Skeletal muscle satellite cell (primary cell): ENCODE measurements at regions not wholly inside any gene's neighbourhood (a gene's known extent, or its start where the extent isn't known, plus 50 kb on each side); places are given as distances from the start of the nearest gene placed in this dataset.

Experiments used
- H3K27me3 ChIP-seq: 2 replicates; pipeline ENCODE4 v1.7.0; 2013; ENCODE audit warnings: low read length; ENCODE audit not compliant: control insufficient read depth, insufficient read depth
- H3K36me3 ChIP-seq: 2 replicates; pipeline ENCODE4 v1.7.0; 2013; ENCODE audit warnings: mild to moderate bottlenecking, control low read depth, low read length; ENCODE audit not compliant: insufficient read depth
- H3K4me1 ChIP-seq: 2 replicates; pipeline ENCODE4 v1.7.0; 2013; ENCODE audit warnings: low read length; ENCODE audit not compliant: control insufficient read depth, insufficient read depth
- H3K4me2 ChIP-seq: 2 replicates; pipeline ENCODE4 v1.7.0; 2013; ENCODE audit warnings: mild to moderate bottlenecking, low read length
- H3K4me3 ChIP-seq: 2 replicates; pipeline ENCODE4 v1.7.0; 2013; ENCODE audit warnings: low read length
- H3K9ac ChIP-seq: 2 replicates; pipeline ENCODE4 v1.7.0; 2013; ENCODE audit warnings: mild to moderate bottlenecking, low read depth, low read length, moderate library complexity
- H3K9me3 ChIP-seq: replicated peaks from 2 replicates; pipeline ENCODE4 v1.7.0; 2013; ENCODE audit warnings: mild to moderate bottlenecking, control low read depth, low read length

DNA sequence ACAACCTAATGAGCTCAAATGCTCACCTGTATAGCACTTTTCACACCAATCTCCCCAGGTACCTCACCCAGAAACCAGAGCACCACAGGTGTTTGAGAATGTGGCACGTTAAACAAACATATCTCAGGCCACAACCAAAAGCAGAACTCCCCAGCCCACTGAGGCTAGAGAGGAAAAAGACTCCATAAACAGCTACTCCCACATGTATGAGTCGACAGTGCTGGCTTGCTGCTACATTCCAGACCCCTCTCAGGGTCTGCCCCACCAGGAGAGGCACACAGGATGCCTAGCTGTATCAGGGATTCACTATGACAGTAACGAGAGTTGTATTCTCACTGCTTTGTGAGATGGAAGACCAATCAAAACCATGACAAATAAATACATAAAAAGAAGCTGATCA lies 242.6 kb upstream of the ARID1B start:
- H3K4me1 ChIP-seq = no peaks in the 10 kb centered on the region
- H3K4me3 ChIP-seq = no peak overlapping the region
- H3K9me3 ChIP-seq = no peaks in the 10 kb centered on the region
- H3K4me2 ChIP-seq = no peak overlapping the region
- H3K9ac ChIP-seq = no peak overlapping the region
- no peaks in the 10 kb centered on the region for H3K36me3 ChIP-seq
- no peaks in the 10 kb centered on the region for H3K27me3 ChIP-seq

DNA sequence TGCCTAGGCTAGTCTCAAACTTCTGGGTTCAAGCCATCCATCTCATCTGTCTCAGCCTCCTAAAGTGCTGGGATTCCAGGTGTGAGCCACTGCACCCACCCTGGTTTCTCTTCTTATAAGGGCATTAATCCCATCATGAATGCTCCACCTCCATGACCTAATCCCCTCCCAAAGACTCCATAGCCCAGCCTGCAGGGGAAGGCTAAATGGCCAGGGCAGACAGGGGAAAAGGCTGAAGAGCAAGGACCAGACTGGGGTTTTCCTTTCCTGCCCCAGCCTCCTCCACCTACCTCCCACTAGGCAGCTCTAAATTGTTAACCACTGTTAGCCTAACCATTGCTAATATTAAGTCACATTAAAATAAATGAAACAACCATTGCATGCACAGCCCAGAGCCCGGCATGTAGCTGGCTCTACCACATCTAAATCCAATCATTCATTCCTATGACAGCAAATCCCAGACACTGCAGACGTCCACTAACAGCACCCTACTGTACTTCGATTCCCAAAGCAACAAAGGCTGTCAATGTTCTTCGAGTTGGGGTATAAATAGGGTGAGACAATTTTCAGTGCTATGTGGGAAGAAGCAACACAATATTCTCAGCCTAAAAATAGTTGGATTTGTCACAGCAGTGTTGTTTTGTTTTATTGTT lies 243.2 kb upstream of the ARID1B start:
- H3K27me3 ChIP-seq = no peaks in the 10 kb centered on the region
- H3K9me3 ChIP-seq = no peaks in the 10 kb centered on the region
- no peak overlapping the region for H3K9ac ChIP-seq
- no peak overlapping the region for H3K4me2 ChIP-seq
- H3K4me1 ChIP-seq = no peaks in the 10 kb centered on the region
- no peak overlapping the region for H3K4me3 ChIP-seq
- no peaks in the 10 kb centered on the region for H3K36me3 ChIP-seq

DNA sequence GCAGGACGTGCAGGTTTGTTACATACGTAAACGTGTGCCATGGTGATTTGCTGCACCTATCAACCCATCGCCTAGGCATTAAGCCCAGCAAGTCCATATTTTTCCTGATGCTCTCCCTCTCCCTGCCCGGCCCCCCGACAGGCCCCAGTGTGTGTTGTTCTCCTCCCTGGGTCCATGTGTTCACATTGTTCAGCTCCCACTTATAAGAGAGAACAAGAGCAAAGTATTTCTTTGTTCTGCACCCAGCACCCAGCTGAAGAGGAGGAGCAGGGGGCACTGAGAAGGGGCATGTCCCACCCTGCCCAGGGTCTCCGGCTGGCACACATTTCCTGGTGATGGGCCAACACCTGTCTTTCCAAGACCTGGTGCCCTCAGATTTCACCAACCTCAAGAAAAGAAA lies 251.1 kb upstream of the ARID1B start:
- Histone ChIP-seq H3K27me3 (no peaks in the 10 kb centered on the region), H3K4me3 (no peak overlapping the region), H3K4me1 (no peaks in the 10 kb centered on the region), H3K9ac (no peak overlapping the region), H3K36me3 (no peaks in the 10 kb centered on the region), H3K4me2 (no peak overlapping the region), H3K9me3 (no peaks in the 10 kb centered on the region)

DNA sequence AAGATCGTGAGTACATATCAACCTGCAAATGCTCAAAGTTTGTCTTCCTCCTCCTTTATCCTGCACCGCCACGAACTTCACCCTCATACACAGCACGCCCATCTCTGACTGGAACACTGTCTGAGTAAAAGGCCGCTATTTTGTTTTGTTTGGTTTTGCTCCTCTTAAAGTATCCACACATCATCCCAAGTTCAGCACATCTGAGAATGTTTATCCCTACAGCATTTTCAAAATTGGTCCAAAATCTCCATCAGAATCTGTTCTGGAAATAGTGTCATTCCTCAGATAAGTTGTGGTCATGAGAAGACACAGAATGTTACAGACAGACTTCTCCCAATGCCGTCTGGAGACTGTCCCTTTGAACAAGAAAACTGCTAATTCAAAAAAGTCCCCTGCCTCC lies 251.6 kb upstream of the ARID1B start:
- Histone ChIP-seq H3K4me1 (no peaks in the 10 kb centered on the region), H3K9me3 (no peaks in the 10 kb centered on the region), H3K27me3 (no peaks in the 10 kb centered on the region), H3K4me2 (no peak overlapping the region), H3K36me3 (no peaks in the 10 kb centered on the region), H3K4me3 (no peak overlapping the region), H3K9ac (no peak overlapping the region)

DNA sequence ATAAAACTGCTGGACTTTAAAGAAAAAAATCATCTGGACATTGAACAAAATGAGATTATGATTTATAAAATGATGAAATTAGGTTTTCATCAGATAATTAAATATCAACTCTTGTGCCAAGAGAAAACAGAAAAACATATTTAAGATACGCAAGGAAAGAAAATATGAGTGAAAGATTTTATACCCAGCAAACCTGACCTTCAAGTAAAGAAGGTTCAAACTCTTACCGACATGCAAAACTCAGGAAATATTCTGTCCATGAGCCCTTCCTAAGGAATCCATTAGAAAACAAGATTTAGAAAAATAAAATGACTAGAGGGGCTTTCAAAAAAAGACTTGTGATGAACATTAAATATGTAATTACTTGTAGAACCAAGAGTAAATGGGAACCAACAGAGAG lies 257.2 kb upstream of the ARID1B start:
- no peaks in the 10 kb centered on the region for H3K36me3 ChIP-seq
- H3K4me3 ChIP-seq = no peak overlapping the region
- no peaks in the 10 kb centered on the region for H3K9me3 ChIP-seq
- H3K27me3 ChIP-seq = no peaks in the 10 kb centered on the region
- no peak overlapping the region for H3K9ac ChIP-seq
- no peaks in the 10 kb centered on the region for H3K4me1 ChIP-seq
- no peak overlapping the region for H3K4me2 ChIP-seq

DNA sequence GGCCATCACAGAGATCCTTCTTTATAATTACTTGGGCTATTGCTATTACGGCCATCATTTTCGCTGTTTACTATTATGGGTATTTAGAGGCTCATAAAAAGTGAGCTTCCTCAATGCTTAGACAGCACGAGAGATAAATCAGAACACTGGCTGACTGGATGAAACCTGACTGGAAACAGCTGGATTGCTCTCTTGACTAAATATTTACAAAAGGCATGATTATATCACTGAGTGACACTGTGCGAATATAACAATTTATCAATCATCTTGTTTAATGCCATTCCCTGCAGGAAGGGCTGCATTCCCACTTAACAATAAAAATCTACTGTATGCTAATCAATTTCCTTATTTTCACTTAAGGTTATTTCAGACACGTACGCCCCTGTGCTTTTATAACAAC lies 260.1 kb upstream of the ARID1B start:
- Histone ChIP-seq H3K36me3 (no peaks in the 10 kb centered on the region), H3K9ac (no peak overlapping the region), H3K9me3 (no peaks in the 10 kb centered on the region), H3K27me3 (no peaks in the 10 kb centered on the region), H3K4me2 (no peak overlapping the region), H3K4me1 (no peaks in the 10 kb centered on the region), H3K4me3 (no peak overlapping the region)

DNA sequence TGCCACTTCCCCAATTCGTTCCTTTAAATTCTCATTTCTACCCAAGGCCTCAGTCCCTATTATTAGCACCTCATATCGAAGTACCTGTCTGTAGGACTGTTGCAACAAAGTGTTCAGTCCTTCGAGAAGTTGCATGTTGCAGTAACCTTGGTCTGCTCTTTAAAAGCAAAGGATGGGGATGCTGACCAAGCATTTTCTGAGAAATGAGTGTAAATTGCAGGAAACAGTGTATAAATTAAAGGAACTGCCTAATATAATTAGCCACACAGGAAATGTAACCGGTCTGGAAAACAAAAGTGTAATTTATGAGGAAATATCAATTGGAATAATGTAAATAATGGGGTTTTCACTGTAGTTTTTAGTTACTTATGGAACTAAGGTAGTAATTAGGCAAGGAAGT lies 261.9 kb upstream of the ARID1B start:
- Histone ChIP-seq H3K36me3 (no peaks in the 10 kb centered on the region), H3K27me3 (no peaks in the 10 kb centered on the region), H3K4me3 (no peak overlapping the region), H3K4me1 (no peaks in the 10 kb centered on the region), H3K9me3 (no peaks in the 10 kb centered on the region), H3K9ac (no peak overlapping the region), H3K4me2 (no peak overlapping the region)

DNA sequence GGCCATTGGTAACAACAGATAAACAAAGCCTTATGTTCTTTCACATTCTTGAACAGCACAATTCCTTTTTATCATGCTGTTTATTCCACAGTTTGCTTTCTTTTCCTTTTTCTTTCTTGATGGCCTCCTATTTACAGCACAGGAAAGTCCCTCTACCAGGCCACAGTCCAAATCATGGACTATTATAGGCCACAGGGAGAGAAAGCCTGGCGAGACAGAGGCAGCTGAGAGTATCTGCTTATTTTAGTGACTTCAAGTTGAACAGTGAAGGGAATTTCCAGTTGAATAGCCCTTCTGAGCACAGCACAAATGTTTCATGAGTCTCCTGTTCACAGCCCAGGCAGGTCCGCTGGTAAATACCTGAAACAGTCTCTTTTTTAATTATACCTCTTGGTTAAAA lies 263.7 kb upstream of the ARID1B start:
- no peaks in the 10 kb centered on the region for H3K36me3 ChIP-seq
- H3K9me3 ChIP-seq = no peaks in the 10 kb centered on the region
- H3K4me1 ChIP-seq = no peaks in the 10 kb centered on the region
- no peak overlapping the region for H3K4me2 ChIP-seq
- H3K9ac ChIP-seq = no peak overlapping the region
- H3K4me3 ChIP-seq = no peak overlapping the region
- H3K27me3 ChIP-seq = no peaks in the 10 kb centered on the region

DNA sequence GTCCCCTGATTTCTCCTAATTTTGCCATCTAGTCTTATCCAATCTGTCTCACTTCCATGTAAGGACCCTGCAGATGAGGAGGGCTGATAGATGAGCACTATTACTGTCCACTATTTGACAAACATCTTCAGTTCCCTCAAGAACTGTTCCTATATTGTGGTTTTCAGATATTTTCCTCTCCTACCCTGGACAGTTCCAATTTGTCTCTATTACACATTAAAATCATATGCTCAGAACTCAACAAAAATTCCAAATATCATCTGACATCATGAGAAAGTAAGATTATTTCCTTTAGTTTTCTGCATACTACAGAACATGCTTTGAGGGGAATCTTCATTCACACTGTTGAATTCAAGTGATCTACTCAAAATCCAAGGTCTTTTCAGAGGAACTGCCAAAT lies 265.6 kb upstream of the ARID1B start:
- Histone ChIP-seq H3K4me3 (no peak overlapping the region), H3K9me3 (no peaks in the 10 kb centered on the region), H3K9ac (no peak overlapping the region), H3K27me3 (no peaks in the 10 kb centered on the region), H3K4me2 (no peak overlapping the region), H3K36me3 (no peaks in the 10 kb centered on the region), H3K4me1 (no peaks in the 10 kb centered on the region)

DNA sequence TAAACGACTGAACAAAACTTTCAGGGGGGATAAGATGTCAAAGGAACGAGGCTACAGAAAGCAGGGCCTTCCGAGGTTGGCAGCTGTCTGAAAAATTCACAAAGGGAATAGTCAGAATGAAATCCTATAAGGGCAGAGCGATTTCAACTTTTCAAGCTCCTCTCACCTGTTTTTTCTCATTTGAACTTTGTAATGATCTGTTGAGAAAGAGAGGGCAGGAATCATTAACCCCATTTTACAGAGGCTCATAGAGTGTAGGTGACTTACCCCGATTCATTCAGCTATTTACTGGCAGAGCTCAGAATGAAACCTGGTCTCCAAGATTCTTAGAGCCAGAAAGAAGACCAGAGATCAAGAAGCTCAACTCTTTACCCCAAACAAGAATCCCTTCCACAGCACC lies 266.1 kb upstream of the ARID1B start:
- no peaks in the 10 kb centered on the region for H3K36me3 ChIP-seq
- no peak overlapping the region for H3K4me3 ChIP-seq
- H3K4me1 ChIP-seq = no peaks in the 10 kb centered on the region
- no peak overlapping the region for H3K9ac ChIP-seq
- no peaks in the 10 kb centered on the region for H3K27me3 ChIP-seq
- H3K9me3 ChIP-seq = no peaks in the 10 kb centered on the region
- no peak overlapping the region for H3K4me2 ChIP-seq

DNA sequence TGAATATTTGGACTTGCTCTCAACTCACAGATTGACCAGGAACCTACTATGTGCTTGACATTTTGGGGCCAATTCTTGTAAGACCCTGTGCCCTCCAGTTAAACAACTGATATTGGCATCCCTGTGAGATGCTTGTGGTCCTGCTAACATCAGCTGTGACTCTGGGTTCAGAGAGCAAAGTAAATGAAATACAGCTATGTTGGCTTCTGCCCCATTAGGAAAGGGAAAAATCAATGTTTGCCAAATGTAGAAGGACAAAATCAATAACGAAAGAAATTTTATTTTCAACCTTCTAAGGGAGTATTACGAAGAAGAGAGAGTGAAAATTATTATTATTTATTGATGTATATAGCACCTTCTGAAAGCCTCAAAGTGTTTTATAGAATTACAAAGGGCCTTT lies 266.9 kb upstream of the ARID1B start:
- no peaks in the 10 kb centered on the region for H3K9me3 ChIP-seq
- H3K4me1 ChIP-seq = no peaks in the 10 kb centered on the region
- H3K4me3 ChIP-seq = no peak overlapping the region
- H3K4me2 ChIP-seq = no peak overlapping the region
- H3K27me3 ChIP-seq = no peaks in the 10 kb centered on the region
- H3K9ac ChIP-seq = no peak overlapping the region
- no peaks in the 10 kb centered on the region for H3K36me3 ChIP-seq

DNA sequence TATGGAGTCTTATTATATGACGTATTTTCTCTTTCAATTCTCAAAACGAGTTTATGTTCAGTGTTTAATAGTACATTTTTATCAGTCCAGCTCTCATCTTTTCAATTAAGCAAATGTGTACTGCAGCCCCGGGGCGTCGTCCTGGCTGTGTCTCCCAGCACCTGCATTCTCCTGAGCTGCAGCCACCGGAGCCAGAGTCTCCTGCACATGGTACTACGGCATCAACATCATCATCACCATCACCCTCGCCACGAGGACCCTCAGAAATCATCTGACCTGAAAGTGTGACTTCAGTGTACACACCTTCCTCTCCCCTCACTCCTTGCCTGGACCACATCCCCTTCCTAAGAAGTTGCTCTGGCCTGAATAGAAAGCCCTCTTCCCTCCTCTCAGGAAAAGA lies 267.7 kb upstream of the ARID1B start:
- Histone ChIP-seq H3K4me2 (no peak overlapping the region), H3K36me3 (no peaks in the 10 kb centered on the region), H3K9me3 (no peaks in the 10 kb centered on the region), H3K9ac (no peak overlapping the region), H3K4me1 (no peaks in the 10 kb centered on the region), H3K4me3 (no peak overlapping the region), H3K27me3 (no peaks in the 10 kb centered on the region)
